Osteoblast (primary cell): ENCODE measurements at regions not wholly inside any gene's neighbourhood (a gene's known extent, or its start where the extent isn't known, plus 50 kb on each side); places are given as distances from the start of the nearest gene placed in this dataset.

ENCODE experiments used
- DNase-seq: peaks from one replicate; pipeline ENCODE4 v3.0.0; 2011; ENCODE audit warnings: low spot score, mixed read lengths; ENCODE audit not compliant: insufficient read length; ENCODE audit errors: missing footprints
- H2AFZ ChIP-seq: 2 replicates; pipeline ENCODE4 v1.6.0; 2011; ENCODE audit warnings: mild to moderate bottlenecking, low read length
- H3K27ac ChIP-seq: 2 replicates; pipeline ENCODE4 v1.5.1; 2011; ENCODE audit warnings: mild to moderate bottlenecking, low read depth, low read length, moderate library complexity
- H3K27me3 ChIP-seq: 2 replicates; pipeline ENCODE4 v1.6.0; 2012; ENCODE audit warnings: mild to moderate bottlenecking, control low read depth, inconsistent platforms, low read length, moderate library complexity; ENCODE audit not compliant: insufficient read depth
- H3K36me3 ChIP-seq: 2 replicates; pipeline ENCODE4 v1.5.1; 2011; ENCODE audit warnings: mild to moderate bottlenecking, low read length, control low read depth, moderate library complexity; ENCODE audit not compliant: insufficient read depth
- H3K4me1 ChIP-seq: 2 replicates; pipeline ENCODE4 v1.5.1; 2011; ENCODE audit warnings: mild to moderate bottlenecking, low read length, control low read depth, moderate library complexity; ENCODE audit not compliant: insufficient read depth
- H3K4me2 ChIP-seq: 2 replicates; pipeline ENCODE4 v1.6.0; 2011; ENCODE audit warnings: mild to moderate bottlenecking, low read length; ENCODE audit not compliant: insufficient read depth
- H3K4me3 ChIP-seq: fragments of 200-600 bp; sonication (generic); 3 replicates; pipeline ENCODE4 v1.5.1; 2012; ENCODE audit warnings: mild to moderate bottlenecking, low read length, inconsistent platforms; ENCODE audit not compliant: insufficient read depth
- H3K79me2 ChIP-seq: 2 replicates; pipeline ENCODE4 v1.6.0; 2012; ENCODE audit warnings: mild to moderate bottlenecking, low read length, control low read depth, inconsistent platforms; ENCODE audit not compliant: insufficient read depth
- H3K9me3 ChIP-seq: 2 replicates; pipeline ENCODE4 v1.5.1; 2011; ENCODE audit warnings: low read depth, low read length, control low read depth
- H4K20me1 ChIP-seq: 2 replicates; pipeline ENCODE4 v1.6.0; 2012; ENCODE audit warnings: mild to moderate bottlenecking, low read length, control low read depth; ENCODE audit not compliant: insufficient read depth
- TF ChIP-seq, protein P1 (sequence below): IDR thresholded peaks from 2 replicates; pipeline ENCODE4 v1.5.1; 2011; ENCODE audit warnings: mild to moderate bottlenecking, low read depth, low read length, moderate library complexity; ENCODE audit errors: extremely low read depth

DNA sequence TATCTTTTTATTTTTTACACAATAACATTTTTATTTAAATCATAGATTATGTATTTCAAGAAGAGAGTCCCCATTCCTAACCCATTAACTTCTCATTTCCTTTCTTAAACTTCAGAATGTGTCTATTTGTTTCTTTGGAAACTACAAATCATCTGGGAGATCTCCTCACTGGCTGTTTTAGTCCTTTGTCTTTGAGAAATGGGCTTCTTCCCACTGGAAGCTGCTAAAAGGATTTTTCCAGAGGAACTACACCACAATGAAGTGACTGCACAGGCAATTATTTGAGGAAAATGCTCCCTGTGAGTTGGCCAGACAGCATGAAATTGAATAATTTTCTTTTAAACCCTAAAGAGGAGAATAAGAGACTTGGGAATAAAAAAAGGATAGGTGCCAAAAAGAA lies 119.1 kb downstream of the TENT5A start:
- TF ChIP-seq, protein P1, sequence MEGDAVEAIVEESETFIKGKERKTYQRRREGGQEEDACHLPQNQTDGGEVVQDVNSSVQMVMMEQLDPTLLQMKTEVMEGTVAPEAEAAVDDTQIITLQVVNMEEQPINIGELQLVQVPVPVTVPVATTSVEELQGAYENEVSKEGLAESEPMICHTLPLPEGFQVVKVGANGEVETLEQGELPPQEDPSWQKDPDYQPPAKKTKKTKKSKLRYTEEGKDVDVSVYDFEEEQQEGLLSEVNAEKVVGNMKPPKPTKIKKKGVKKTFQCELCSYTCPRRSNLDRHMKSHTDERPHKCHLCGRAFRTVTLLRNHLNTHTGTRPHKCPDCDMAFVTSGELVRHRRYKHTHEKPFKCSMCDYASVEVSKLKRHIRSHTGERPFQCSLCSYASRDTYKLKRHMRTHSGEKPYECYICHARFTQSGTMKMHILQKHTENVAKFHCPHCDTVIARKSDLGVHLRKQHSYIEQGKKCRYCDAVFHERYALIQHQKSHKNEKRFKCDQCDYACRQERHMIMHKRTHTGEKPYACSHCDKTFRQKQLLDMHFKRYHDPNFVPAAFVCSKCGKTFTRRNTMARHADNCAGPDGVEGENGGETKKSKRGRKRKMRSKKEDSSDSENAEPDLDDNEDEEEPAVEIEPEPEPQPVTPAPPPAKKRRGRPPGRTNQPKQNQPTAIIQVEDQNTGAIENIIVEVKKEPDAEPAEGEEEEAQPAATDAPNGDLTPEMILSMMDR: no peak
- no peaks in the 10 kb centered on the region for H4K20me1 ChIP-seq
- no peaks in the 10 kb centered on the region for H3K79me2 ChIP-seq
- peaks cover 5% of the 10 kb centered on the region for H3K9me3 ChIP-seq
- no peak for DNase-seq
- H3K4me1 ChIP-seq: no peaks in the 10 kb centered on the region
- no peak overlapping the region for H3K4me2 ChIP-seq
- H3K27ac ChIP-seq: no peak overlapping the region
- H3K27me3 ChIP-seq: no peaks in the 10 kb centered on the region
- H2AFZ ChIP-seq: no peak overlapping the region
- H3K36me3 ChIP-seq: no peaks in the 10 kb centered on the region
- H3K4me3 ChIP-seq: no peak overlapping the region

DNA sequence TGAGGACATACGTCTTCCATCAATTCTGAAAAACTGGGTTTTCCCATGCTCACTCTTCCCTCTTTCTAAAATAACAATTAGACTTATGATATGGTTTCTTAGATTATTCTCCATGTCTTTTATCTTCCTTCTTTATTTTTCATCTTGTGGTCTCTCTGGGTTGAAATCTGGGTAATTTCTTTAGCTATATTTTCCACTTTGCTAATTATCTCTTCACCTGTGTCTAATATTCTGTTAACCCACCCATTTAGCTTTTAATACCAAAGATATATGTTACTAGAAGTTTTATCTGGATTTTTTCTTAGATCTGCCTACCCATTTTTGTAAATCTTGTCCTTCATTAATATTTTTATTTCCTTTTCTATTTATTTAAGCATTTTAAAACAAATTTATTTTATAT lies 121.8 kb downstream of the TENT5A start:
- TF ChIP-seq, protein P1: no peak
- H3K4me2 ChIP-seq: no peak overlapping the region
- no peak overlapping the region for H3K4me3 ChIP-seq

DNA sequence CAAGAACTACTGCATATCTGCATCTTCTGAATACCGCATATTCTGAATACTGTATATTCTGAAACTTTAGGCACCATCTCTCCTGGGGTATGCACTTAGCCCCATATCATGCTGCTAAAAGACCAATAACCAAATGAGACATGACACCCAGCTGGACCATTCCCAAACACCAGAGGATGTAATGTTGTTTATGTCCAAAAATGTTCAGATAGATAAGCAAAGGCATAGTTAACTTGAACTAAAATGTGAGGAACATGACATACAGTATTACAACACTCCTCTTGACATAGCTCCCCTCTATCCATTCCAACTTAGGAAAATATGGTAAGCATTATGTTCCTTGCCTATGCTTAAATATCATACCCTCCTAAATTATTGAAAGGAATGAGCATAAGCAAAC lies 127.3 kb downstream of the TENT5A start:
- no peak overlapping the region for H2AFZ ChIP-seq
- H3K36me3 ChIP-seq: no peaks in the 10 kb centered on the region
- no peak for DNase-seq
- no peaks in the 10 kb centered on the region for H3K27me3 ChIP-seq
- H3K79me2 ChIP-seq: no peaks in the 10 kb centered on the region
- H3K9me3 ChIP-seq: no peaks in the 10 kb centered on the region
- TF ChIP-seq, protein P1: no peak
- H3K27ac ChIP-seq: no peak overlapping the region
- H3K4me3 ChIP-seq: no peak overlapping the region
- H3K4me2 ChIP-seq: no peak overlapping the region
- peaks cover 8% of the 10 kb centered on the region for H3K4me1 ChIP-seq
- H4K20me1 ChIP-seq: no peaks in the 10 kb centered on the region

More for the DNA sequence above, 121.8 kb downstream of the TENT5A start:
- Histone ChIP-seq H3K79me2 (no peaks in the 10 kb centered on the region), H2AFZ (no peak overlapping the region), H3K4me1 (no peaks in the 10 kb centered on the region), H3K36me3 (no peaks in the 10 kb centered on the region), H3K27me3 (no peaks in the 10 kb centered on the region), H4K20me1 (no peaks in the 10 kb centered on the region), H3K9me3 (peaks cover 5% of the 10 kb centered on the region), H3K27ac (no peak overlapping the region)
- no peak for DNase-seq

DNA sequence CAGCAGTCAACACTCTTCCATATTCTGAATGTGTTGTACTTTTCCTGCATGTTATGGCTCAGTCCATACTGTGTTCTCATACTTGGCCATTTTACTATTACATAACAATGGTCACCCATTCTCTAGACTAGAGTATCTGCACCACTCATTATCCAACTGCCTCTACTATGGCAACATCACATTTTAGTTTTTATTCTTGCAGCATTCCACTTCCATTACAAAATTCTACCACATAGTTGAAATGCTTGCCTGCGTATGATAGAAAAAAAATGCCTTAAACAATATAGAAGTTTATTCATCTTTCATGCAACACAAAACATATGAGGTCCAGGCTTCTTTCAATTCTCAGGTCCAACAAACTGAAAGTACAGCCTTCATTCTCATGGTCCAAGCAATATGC lies 128.0 kb downstream of the TENT5A start:
- TF ChIP-seq, protein P1: no peak
- Histone ChIP-seq H3K4me3 (no peak overlapping the region), H4K20me1 (no peaks in the 10 kb centered on the region), H3K27ac (no peak overlapping the region), H3K79me2 (no peaks in the 10 kb centered on the region), H3K4me2 (no peak overlapping the region), H3K9me3 (no peaks in the 10 kb centered on the region), H3K27me3 (no peaks in the 10 kb centered on the region), H3K36me3 (no peaks in the 10 kb centered on the region), H2AFZ (no peak overlapping the region), H3K4me1 (peaks cover 8% of the 10 kb centered on the region)
- no peak for DNase-seq
